Activated T-helper 1 cell treated with Interleukin-2 at 50 U/mL for 16 hours (primary cell): ENCODE measurements at regions not wholly inside any gene's neighbourhood (a gene's known extent, or its start where the extent isn't known, plus 50 kb on each side); places are given as distances from the start of the nearest gene placed in this dataset.

Experiments
- DNase-seq: peaks from one replicate; pipeline ENCODE4 v3.0.0-alpha.2; 2020; ENCODE audit warnings: low read depth

DNA sequence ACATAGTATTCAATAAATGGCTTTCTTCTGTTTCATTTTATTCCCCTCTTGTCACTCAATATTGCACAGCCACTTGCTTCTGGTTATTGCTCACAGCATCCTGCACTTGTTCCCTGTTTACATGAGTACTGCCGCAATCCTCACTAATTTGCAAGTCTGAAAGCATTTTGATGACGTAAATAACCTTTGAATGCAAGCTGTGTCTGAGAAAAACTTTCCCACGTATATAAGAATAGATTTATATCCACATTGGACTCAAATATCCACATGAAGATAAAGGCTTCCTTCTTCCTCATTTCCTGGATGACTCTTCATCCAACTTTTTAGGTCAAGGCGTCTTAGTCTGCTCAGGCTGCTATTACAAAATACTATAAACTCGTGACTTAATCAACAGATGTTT is 88.2 kb upstream of the DAP start:
- DNase-seq, result no peak

DNA sequence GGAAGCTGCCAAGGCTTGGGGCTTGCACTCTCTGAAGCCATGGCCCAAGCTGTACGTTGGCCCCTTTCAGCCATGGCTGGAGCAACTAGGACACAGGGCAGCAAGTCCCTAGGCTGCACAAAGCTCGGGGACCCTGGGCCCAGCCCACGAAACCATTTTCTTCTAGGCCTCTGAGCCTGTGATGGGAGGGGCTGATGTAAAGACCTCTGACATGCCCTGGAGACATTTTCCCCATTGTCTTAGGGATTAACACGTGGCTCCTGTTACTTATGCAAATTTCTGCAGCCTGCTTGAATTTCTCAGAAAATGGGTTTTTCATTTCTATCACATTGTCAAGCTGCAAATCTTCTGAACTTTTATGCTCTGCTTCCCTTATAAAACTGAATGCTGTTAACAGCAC is 83.0 kb upstream of the DAP start:
- DNase-seq, result no peak

DNA sequence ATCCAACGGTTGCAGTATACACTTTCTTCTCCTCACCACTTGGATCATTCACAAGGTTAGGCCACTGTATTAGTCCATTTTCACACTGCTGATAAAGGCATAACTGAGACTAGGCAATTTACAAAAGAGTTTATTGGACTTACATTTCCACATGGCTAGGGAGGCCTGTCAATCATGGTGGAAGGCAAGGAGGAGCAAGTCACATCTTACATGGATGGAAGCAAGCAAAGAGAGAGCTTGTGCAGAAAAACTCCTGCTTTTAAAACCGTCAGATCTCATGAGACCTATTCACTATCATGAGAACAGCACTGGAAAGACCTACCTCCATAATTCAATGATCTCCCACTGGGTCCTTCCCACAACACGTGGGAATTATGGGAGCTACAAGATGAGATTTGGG is 81.8 kb upstream of the DAP start:
- DNase-seq, result no peak

DNA sequence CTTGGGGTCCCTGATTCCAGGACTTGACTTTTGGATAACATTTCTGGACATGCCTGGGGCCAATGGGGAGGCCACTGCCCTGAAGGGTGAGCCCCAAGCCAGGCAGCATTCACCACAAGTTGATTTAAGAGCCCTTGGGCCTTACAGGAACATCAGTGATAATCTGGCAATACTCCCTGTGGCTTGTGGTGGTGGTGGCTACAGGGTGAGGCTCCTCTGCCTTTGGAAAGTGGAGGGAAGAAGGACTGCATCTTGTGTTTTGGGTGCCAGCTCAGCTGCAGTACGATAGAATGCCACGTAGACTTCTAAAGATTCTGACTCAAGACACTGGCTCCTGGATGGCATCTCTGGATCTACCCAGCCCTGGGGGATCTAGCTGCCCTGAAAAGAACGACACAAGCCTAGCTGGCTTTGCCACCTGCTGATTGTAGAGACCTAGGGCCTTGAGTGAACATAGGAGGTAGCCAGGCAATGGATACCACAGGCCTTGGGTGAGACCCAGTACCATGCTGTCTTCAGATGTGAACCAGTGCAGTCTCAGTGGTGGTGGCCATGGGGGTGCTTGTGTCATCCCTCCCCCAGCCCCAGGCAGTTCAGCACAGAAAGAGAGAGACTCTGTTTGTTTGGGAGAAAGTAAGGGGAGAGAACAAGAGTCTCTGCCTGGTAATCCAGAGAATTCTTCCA is 79.0 kb upstream of the DAP start:
- no peak for DNase-seq

DNA sequence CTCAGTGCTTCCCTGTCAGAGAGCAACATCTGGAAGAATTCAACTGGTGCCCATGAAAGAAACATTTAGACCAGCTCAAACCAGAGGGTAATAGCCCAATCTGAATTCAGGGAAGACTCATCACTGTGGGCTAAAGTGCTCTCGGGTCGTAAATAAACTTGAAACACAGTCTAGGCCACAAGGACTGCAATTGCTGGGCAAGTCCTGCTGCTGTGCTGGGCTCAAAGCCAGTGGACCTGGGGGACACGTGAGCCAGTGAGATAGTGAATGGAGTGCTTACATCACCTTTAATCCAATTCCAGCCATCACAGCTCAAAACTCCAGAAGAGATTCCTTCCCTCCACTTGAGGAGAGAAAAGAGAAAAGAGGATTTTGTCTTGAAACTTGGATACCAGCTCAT is 78.1 kb upstream of the DAP start:
- no peak for DNase-seq

DNA sequence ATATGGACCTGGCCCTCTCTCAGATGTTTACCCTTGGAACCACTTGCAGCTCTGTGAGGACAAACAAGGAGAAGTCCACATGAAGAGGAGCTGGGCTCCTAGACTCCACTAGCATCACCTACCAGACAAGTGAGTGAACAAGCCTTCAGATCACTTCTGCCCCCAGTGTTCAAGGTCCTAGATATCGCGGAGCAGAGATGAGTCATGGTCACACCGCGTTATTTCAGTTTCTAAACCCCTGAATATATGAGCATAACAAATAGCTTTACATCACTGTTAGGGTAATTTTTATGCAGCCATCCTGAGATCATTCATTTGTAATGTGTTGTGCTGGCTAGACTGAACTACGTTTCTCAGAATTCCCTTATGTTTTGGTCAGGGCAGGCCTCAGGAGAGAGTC is 77.0 kb upstream of the DAP start:
- no peak for DNase-seq

DNA sequence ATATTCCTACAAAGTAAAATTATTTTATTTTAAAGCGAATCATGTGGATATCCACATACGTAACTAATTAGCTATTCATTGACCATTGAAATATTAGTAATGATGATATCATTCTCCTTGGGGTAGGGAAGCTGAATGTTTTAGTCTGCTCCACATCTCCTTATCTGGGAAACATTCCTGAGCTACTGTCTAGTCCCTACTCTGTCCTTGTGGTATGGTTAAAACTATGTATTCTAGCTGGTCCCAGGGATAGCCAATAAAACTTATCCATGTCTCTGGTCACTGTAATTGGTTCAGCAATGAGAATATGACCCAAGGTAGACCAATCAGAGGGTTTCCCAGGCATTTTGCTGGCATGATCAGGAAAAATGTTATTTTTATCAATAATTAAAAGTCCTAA is 76.0 kb upstream of the DAP start:
- DNase-seq, result no peak

DNA sequence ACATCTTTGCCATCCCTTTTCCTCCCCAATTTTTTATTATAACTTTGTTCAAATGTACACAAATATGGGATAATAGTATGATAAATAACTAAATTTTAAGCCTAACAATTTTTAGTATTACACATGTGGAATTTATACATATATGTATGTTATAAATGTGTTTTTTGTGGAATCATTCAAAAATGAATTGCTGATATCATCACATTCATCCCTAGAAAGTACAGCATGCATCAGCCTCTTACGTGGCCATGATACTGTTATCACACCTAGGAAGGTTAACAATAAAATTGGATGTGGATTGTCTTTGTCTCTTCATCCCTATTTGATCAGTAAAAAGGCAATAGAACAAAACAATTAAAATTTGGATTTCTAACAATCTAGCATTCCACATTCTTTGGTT is 73.7 kb upstream of the DAP start:
- no peak for DNase-seq

DNA sequence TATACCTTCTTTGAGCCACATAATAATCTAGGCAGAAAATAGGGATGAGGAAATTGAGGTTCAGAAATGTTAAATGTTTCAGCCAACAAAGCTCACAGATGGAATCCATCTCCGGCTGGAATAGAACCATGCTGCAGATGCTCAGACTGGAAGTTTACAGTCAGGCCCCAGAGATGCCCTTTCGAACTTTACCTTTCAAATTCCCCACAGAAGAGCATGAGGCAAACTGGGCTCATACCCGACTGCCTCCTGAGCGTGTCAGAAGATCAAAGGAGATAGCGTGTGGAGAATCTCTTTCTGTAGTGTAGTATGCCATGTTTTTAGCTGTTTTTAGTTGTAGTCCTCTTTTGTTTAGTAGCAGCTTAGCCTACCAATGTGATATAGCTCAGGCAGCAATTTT is 72.0 kb upstream of the DAP start:
- no peak for DNase-seq

DNA sequence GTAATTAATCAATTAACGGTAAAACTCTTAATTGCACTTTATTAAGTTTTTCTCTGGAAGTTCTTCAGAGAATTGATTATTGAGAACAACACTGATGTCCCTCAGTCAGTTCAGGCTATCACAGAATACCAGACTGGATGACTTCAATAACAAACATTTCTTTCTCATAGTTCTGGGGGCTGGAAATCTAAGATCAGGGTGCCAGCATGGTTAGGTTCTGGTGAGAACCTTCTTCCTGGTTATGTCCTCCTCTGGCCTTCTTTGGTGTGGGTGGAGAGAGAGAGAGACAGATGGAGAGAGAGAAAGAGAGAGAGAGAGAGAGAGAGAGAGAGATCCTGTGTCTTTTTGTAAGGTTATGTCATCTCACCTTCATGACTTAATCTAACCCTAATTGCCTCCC is 71.4 kb upstream of the DAP start:
- no peak for DNase-seq

DNA sequence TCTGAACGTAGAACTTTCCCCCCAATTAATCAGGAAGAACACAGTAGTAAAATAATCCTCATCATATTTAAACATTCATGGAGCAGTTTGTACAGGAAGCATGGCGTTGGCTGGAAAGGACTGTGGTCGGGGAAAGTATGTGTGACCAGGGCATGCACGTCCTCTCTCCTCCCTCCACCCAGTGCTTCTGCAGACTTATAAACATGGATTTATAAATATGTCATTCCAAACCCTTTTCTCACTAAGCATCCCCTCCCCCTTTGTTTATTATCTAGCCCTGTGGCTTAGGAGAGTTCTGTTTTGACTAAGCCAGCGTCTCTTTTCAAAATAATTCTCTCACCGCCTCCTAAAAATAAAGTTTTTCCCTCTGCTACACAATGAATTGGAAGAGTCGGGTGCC is 70.4 kb upstream of the DAP start:
- no peak for DNase-seq

DNA sequence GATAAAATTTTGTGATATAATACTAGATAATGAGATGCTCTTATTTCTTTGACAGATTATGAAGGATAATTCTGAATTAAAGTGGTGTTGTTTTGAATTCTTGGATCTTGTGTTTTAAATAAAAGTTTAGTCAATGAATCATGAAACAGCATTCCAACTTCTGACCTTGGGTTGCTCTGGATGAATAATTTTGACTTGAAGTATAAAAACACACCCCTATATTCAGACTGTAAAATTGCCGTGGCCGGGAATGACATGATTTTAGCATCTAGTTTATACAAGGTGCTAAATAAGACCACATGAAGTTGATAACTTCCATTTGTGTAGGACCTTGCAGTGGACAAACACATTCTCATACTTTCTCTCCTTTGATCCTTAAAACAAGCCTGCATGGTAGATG is 67.2 kb upstream of the DAP start:
- no peak for DNase-seq

DNA sequence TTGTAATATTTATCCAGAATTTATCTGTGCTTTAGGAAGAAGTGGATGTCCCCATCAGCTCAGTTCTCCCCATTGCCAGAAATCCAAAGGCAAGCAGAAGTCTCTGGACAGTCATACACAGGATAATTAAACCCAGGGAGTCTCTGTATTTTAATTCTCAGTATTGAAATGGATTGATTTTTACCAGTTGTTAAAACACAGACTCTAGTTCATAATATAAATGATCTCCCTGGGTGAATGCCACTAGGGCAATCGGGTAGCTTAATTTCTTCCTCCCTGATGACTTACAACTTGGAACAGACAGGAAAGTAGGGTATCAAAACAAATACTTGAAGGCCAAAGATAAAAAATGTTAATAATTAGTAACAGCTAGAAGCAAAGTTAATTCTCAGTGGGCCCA is 66.5 kb upstream of the DAP start:
- DNase-seq, result no peak

DNA sequence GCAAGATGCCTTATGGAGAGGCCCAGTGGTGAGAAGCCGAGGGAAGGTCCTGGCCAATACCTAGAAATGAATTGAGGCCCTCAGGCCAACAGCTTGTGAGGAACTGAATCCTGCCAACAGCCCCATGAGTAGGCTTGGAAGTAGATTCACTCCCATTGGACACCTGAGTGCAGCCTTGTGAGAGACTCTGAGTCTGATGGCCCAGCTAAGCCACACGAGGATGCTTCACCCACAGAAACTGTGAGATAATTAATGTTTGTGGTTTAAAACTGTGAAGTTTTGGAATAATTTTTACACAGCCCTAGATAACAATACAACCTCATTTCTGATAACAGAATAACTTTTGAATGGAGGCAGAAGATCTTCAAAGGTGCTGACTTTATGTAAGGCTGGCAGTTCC is 65.9 kb upstream of the DAP start:
- no peak for DNase-seq

DNA sequence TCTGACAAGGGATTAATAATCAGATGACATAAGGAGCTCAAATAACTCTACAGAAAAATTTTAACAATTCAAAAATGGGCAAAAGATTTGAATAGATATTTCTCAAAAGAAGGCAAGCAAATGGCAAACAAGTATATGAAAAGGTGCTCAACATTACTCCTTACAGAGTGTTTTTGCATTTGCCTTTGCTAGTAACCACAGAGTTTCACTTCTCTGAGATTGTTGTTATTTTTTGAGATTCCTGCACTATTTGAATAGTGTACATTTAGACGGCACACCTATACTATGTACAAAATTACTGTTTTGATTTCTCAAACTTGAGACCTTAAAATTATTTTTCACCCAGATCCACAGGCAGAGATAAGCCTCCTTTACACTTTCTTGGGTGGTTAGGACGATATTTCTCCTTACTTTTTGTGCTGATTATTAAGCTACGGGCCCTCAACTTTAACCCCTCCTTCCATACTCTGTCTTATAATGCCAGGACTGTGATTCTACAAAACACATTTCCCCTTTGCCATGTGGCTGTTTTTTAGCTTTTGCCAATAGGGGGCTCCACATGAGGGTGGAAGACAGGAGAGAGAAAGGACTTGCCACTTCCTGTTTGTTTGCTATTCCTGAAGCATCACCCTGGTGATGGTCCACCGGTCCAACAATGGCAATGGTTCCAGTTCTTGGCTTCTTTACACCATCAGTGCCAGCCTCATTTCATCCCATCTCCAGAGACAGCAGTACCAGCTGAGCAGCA is 65.0 kb upstream of the DAP start:
- DNase-seq, result no peak

DNA sequence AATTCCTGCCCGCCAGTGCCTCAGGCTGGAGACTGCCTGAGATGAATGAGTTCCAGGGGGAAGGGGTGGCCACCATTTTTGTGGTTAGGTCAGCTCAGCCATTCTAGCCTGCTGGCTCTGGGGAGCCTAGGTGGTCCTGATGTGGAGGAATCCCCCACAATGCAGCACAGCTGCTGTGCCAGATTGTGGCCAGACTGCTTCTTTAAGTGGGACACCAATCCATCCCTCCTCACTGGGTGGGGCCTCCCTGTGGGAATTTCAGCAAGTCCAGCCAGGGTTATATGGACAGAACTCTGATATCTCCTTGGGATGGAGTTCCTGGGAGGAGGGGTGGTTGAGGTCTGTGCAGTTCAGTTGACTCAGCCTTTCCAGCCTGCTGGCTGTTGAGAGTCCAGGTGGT is 51.2 kb upstream of the DAP start:
- DNase-seq, result no peak
